Prostate gland (tissue), 2 donors: ENCODE measurements at regions not wholly inside any gene's neighbourhood (a gene's known extent, or its start where the extent isn't known, plus 50 kb on each side); places are given as distances from the start of the nearest gene placed in this dataset.
"Not testable (repeated sequence)": the region's sequence is repeated elsewhere in the genome, so short reads cannot be mapped to it uniquely, and the experiment has no call there.

Experiments
- DNase-seq: peaks from one replicate; pipeline ENCODE4 v3.0.0-alpha.2; 2019; ENCODE audit warnings: low spot score
- H3K27ac ChIP-seq, 2 donors: fragments of 200-600 bp; sonication (generic); 2 replicates each; pipeline ENCODE4 v1.5.1; 2017 to 2019
- H3K27me3 ChIP-seq: fragments of 200-600 bp; sonication (generic); replicated peaks from 2 replicates; pipeline ENCODE4 v1.5.1; 2019; ENCODE audit not compliant: insufficient read depth
- H3K36me3 ChIP-seq, 2 donors: fragments of 200-600 bp; sonication (generic); 1 replicate in 1 of 2; 2 replicates in 1 of 2; pipeline versions ENCODE4 v1.5.1 to v1.8.1; 2017 to 2019
- H3K4me1 ChIP-seq: fragments of 200-600 bp; sonication (generic); replicated peaks from 2 replicates; pipeline ENCODE4 v1.5.1; 2019
- H3K4me3 ChIP-seq, 2 donors: fragments of 200-600 bp; sonication (generic); 2 replicates each; pipeline ENCODE4 v1.5.1; 2017 to 2019
- H3K9me3 ChIP-seq: fragments of 200-600 bp; sonication (generic); 2 replicates; pipeline ENCODE4 v1.5.1; 2017
- POLR2A ChIP-seq: fragments of 450-650 bp; IDR thresholded peaks from one replicate; pipeline ENCODE4 v1.6.1; 2016; ENCODE audit warnings: antibody characterized with exemption, mild to moderate bottlenecking
- POLR2AphosphoS5 ChIP-seq: sonication (generic); formaldehyde crosslinking; IDR thresholded peaks from one replicate; pipeline ENCODE4 v1.6.1; 2017; ENCODE audit warnings: antibody characterized with exemption
- WGBS: methylation state at CpG from one replicate; pipeline ENCODE4 v1.1.5; 2018; 5-methylcytosine and 5-hydroxymethylcytosine counted together
- intact Hi-C: fragments of 100-400 bp; cut with DNase I; formaldehyde crosslinking; loops from one replicate; pipeline ENCODE4 v1.14.2; 2022
- TF ChIP-seq, protein P1 (sequence below), 4 experiments: fragments of 200-600 bp in 2 of 4; fragments of 450-650 bp in 2 of 4; sonication (generic) in 2 of 4; IDR thresholded peaks; 1 replicate in 3 of 4; 2 replicates in 1 of 4; pipeline ENCODE4 v1.5.1; 2016 to 2019; ENCODE audit warnings: antibody characterized with exemption in 4 of 4, mild to moderate bottlenecking in 2 of 4, moderate library complexity in 2 of 4

DNA sequence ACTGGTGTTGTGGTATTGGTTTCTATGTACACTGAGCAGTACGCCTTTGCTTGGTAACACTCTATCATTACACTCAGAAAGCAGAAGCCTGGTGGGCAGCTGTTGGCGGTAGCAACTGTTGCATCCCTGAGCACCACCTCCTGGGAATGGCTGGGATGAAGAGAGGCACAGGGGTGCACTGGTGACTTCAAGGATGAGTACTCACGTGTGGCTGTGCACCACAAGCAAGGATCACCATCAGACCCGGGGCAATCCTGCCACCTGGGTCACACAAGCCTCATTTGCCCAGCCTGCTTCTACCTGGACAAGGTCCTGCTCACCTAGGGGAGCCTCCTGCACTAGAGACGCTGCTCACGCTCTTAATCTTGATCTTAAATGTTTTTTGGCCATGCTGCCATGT lies 336.4 kb downstream of the SI start:
- no peak for DNase-seq
- 93% methylated on average over 6 of the region's 6 CpGs for WGBS
- Histone ChIP-seq H3K27ac (no peak overlapping the region), H3K27me3 (no peaks in the 10 kb centered on the region), H3K36me3 (no peaks in the 10 kb centered on the region), H3K4me3 (no peak overlapping the region), H3K9me3 (no peaks in the 10 kb centered on the region), H3K4me1 (no peaks in the 10 kb centered on the region)
- intact Hi-C loops = no loop called here
- TF ChIP-seq, protein P1, sequence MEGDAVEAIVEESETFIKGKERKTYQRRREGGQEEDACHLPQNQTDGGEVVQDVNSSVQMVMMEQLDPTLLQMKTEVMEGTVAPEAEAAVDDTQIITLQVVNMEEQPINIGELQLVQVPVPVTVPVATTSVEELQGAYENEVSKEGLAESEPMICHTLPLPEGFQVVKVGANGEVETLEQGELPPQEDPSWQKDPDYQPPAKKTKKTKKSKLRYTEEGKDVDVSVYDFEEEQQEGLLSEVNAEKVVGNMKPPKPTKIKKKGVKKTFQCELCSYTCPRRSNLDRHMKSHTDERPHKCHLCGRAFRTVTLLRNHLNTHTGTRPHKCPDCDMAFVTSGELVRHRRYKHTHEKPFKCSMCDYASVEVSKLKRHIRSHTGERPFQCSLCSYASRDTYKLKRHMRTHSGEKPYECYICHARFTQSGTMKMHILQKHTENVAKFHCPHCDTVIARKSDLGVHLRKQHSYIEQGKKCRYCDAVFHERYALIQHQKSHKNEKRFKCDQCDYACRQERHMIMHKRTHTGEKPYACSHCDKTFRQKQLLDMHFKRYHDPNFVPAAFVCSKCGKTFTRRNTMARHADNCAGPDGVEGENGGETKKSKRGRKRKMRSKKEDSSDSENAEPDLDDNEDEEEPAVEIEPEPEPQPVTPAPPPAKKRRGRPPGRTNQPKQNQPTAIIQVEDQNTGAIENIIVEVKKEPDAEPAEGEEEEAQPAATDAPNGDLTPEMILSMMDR (IDR thresholded peaks at IDR 0.05) = no peak

DNA sequence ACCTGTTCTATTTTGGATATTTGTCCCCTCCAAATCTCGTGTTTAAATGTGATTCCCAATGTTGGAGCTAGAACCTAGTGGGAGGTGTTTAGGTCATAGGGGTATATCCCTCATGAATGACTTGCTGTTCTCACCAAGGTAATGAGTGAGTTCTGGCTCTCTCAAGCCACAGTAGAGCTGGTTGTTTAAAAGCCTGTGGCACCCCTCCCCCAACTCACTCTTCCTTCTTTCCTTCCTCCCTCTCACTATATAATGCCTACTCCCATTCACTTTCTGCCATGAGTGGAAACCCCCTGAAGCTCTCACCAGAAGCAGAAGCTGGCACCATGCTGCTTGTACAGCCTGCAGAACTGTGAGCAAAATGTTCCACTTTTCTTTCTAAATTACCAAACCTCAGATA lies 341.1 kb downstream of the SI start:
- DNase-seq = no peak
- Histone ChIP-seq H3K9me3 (no peaks in the 10 kb centered on the region), H3K27me3 (no peaks in the 10 kb centered on the region), H3K27ac (no peak overlapping the region), H3K4me1 (no peaks in the 10 kb centered on the region), H3K36me3 (no peaks in the 10 kb centered on the region), H3K4me3 (no peak overlapping the region)
- TF ChIP-seq, protein P1 (IDR thresholded peaks at IDR 0.05) = no peak
- TF ChIP-seq POLR2AphosphoS5 = no peak
- TF ChIP-seq POLR2A = no peak
- intact Hi-C loops = no loop called here
- WGBS = 66% methylated on average over 1 of the region's 1 CpG

DNA sequence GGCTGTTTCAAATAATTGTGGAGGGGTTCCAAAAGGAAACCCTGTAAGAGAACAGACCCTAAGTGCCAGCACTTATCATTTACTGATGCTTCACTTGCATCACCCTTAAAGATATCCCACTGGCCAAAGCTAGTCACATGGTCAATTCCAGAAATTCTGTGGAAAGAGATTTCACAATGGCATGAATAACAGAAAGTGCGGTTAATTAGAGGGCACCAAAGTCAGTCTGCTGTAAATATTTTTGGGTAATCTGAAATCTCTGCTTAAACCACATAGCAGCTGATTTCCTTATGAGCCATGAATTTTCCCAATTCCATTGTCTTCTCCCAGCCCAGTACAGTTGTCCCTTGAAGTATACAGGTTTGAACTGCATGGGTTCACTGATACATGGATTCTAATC lies 346.1 kb downstream of the SI start:
- no peaks in the 10 kb centered on the region for H3K27me3 ChIP-seq
- no peak overlapping the region for H3K4me3 ChIP-seq
- H3K36me3 ChIP-seq = no peaks in the 10 kb centered on the region
- H3K9me3 ChIP-seq = no peaks in the 10 kb centered on the region
- intact Hi-C loops = no loop called here
- DNase-seq = no peak
- no peaks in the 10 kb centered on the region for H3K4me1 ChIP-seq
- TF ChIP-seq POLR2A = no peak
- 100% methylated on average over 1 of the region's 1 CpG for WGBS
- no peak overlapping the region for H3K27ac ChIP-seq

DNA sequence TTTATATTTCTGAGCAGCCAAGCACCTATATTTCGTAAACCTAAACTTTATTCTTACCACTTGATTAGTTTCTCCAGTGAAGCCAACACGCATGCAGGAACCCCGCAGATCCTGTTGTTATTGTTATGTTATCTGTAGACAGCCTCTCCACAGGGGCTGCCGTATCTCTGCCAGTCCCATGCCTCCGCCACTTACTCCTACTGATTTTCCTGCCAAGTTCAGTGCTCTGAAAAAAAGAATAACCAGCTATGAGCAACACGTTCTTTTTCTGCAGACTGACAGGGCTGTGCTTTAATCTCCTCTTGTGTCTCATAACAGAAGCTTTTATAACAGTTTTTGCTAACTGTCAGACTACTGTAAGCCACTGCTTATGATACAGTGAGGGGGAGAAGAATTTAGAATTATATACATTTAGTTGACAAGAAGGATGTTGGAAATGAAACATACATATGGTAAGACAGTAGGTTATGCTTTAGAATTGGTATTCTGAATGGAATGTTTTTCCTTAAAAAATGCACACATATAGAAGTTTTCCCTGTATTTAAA lies 347.4 kb downstream of the SI start:
- 48% methylated on average over 6 of the region's 6 CpGs for WGBS
- intact Hi-C loops = no loop called here
- no peak overlapping the region for H3K27ac ChIP-seq
- H3K27me3 ChIP-seq = no peaks in the 10 kb centered on the region
- no peak overlapping the region for H3K4me3 ChIP-seq
- H3K9me3 ChIP-seq = no peaks in the 10 kb centered on the region
- no peaks in the 10 kb centered on the region for H3K36me3 ChIP-seq
- no peak for TF ChIP-seq POLR2A
- no peak for TF ChIP-seq POLR2AphosphoS5
- TF ChIP-seq, protein P1 (IDR thresholded peaks at IDR 0.05) = no peak
- no peaks in the 10 kb centered on the region for H3K4me1 ChIP-seq
- DNase-seq = no peak

DNA sequence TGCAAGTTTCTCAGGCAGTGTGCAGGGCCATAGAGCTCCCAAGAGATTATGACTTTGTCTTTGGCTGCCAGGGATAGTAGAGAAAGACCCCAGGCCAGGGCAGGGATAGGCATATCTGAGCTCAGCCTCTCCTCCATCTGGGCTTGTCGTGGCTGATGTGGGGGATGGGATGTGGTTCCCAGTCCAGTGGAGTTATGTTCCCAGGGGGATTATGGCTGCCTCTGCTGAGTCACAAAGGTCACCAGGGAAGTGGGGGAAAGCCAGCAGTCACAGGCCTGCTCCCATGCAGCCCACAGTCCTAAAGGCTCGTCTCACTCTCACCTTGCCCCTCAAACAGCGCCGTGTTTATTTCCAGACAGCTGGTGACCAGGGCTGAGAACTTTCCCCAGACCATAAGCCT lies 354.9 kb downstream of the SI start:
- no peaks in the 10 kb centered on the region for H3K4me1 ChIP-seq
- DNase-seq = no peak
- no peak overlapping the region for H3K27ac ChIP-seq
- intact Hi-C loops = no loop called here
- no peaks in the 10 kb centered on the region for H3K36me3 ChIP-seq
- no peaks in the 10 kb centered on the region for H3K27me3 ChIP-seq
- TF ChIP-seq POLR2AphosphoS5 (no peak), POLR2A (no peak)
- TF ChIP-seq, protein P1 (IDR thresholded peaks at IDR 0.05) = no peak
- 78% methylated on average over 4 of the region's 4 CpGs for WGBS
- no peaks in the 10 kb centered on the region for H3K9me3 ChIP-seq
- H3K4me3 ChIP-seq = no peak overlapping the region

DNA sequence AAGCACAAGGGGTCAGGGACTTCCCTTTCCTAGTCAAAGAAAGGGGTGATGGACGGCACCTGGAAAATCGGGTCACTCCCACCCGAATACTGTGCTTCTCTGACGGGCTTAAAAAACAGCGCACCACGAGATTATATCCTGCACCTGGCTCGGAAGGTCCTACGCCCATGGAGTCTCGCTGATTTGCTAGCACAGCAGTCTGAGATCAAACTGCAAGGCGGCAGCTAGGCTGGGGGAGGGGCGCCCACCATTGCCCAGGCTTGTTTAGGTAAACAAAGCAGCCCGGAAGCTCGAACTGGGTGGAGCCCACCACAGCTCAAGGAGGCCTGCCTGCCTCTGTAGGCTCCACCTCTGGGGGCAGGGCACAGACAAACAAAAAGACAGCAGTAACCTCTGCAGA lies 375.5 kb downstream of the SI start:
- H3K27me3 ChIP-seq, H3K27ac ChIP-seq, intact Hi-C loops, H3K4me1 ChIP-seq, H3K4me3 ChIP-seq, DNase-seq, H3K9me3 ChIP-seq, H3K36me3 ChIP-seq: not testable (repeated sequence)
- WGBS = 87% methylated on average over 11 of the region's 13 CpGs
